Ovary (tissue), 7 donors: ENCODE measurements at regions not wholly inside any gene's neighbourhood (a gene's known extent, or its start where the extent isn't known, plus 50 kb on each side); places are given as distances from the start of the nearest gene placed in this dataset.

ENCODE experiments used
- DNase-seq, 5 donors: peaks; one replicate each; pipeline ENCODE4 v3.0.0-alpha.2; 2019 to 2020
- H3K27ac ChIP-seq, 2 donors: fragments of 200-600 bp; one replicate each; pipeline versions ENCODE4 v1.5.1 to v1.8.0; 2019 to 2022
- H3K27me3 ChIP-seq: fragments of 200-600 bp; one replicate; pipeline ENCODE4 v1.8.0; 2022
- H3K36me3 ChIP-seq: fragments of 200-600 bp; sonication (generic); one replicate; pipeline ENCODE4 v1.5.1; 2019
- H3K4me1 ChIP-seq: one replicate; pipeline ENCODE4 v1.8.1; 2013; ENCODE audit warnings: mild to moderate bottlenecking, moderate library complexity; ENCODE audit not compliant: insufficient read depth
- H3K4me3 ChIP-seq: fragments of 200-600 bp; sonication (generic); one replicate; pipeline ENCODE4 v1.5.1; 2017
- H3K9me3 ChIP-seq, 2 donors: fragments of 200-600 bp in 1 of 2; sonication (generic) in 1 of 2; one replicate each; pipeline versions ENCODE4 v1.5.1 to v1.8.1; 2013 to 2019; ENCODE audit warnings: mild to moderate bottlenecking in 1 of 2, moderate library complexity in 1 of 2
- EP300 ChIP-seq: sonication (generic); formaldehyde crosslinking; IDR thresholded peaks from one replicate; pipeline ENCODE4 v1.6.1; 2017; ENCODE audit warnings: antibody characterized with exemption
- POLR2A ChIP-seq: fragments of 450-650 bp; IDR thresholded peaks from one replicate; pipeline ENCODE4 v1.6.1; 2017; ENCODE audit warnings: antibody characterized with exemption, mild to moderate bottlenecking, moderate library complexity
- WGBS, 3 donors: extraction: QIAGEN DNeasy Blood & Tissue Kit in 1 of 3; methylation state at CpG; one replicate each; pipeline versions ENCODE4 v1.1.5 to v1.1.7; 2013 to 2017; 5-methylcytosine and 5-hydroxymethylcytosine counted together
- intact Hi-C, 4 donors: fragments of 100-400 bp; cut with DNase I; formaldehyde crosslinking; loops; one replicate each; pipeline versions ENCODE4 v1.11.0 to v1.15.1; 2022 to 2023
- TF ChIP-seq, protein P1 (sequence below), 3 donors: fragments of 450-650 bp in 2 of 3; fragments of 200-600 bp in 1 of 3; IDR thresholded peaks; one replicate each; pipeline versions ENCODE4 v1.5.1 to v1.8.0; 2016 to 2022; ENCODE audit warnings: antibody characterized with exemption in 3 of 3, mild to moderate bottlenecking in 1 of 3
- donor health status: DM: no; HTN: no; CAD: no; lungs with moderate emphysema.
- donor health status: DM: no; HTN: no; CAD: no.
- donor health status: Bipolar disorder and iron deficiency.
- donor health status: DM: no; HTN: no; CAD: no.
- donor health status: DM: yes; HTN: yes; CAD: no.

DNA sequence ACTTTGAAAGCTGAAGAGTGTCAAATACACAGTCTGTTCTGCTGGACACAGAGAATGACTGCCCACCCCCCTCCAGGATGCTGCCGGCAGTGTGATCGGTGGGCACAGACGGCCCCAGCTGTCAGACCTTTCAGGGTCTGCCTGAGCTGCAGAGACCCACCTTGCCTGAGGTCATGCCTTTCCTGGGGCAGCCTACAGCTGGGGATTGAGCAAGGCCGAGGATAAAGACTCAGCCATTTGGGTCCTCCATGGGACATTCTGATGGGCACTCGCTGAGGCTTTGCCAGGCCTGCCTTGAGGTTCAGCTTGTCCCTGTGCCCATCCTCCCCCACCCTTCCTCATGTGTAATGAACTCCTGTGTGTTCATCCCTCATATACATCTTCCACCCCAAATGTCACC lies 102.3 kb upstream of the SMAD3 start:
- H3K27me3 ChIP-seq, result no peaks in the 10 kb centered on the region
- intact Hi-C loops, result no loop called here
- TF ChIP-seq EP300, result no peak
- TF ChIP-seq, protein P1, sequence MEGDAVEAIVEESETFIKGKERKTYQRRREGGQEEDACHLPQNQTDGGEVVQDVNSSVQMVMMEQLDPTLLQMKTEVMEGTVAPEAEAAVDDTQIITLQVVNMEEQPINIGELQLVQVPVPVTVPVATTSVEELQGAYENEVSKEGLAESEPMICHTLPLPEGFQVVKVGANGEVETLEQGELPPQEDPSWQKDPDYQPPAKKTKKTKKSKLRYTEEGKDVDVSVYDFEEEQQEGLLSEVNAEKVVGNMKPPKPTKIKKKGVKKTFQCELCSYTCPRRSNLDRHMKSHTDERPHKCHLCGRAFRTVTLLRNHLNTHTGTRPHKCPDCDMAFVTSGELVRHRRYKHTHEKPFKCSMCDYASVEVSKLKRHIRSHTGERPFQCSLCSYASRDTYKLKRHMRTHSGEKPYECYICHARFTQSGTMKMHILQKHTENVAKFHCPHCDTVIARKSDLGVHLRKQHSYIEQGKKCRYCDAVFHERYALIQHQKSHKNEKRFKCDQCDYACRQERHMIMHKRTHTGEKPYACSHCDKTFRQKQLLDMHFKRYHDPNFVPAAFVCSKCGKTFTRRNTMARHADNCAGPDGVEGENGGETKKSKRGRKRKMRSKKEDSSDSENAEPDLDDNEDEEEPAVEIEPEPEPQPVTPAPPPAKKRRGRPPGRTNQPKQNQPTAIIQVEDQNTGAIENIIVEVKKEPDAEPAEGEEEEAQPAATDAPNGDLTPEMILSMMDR (IDR thresholded peaks at IDR 0.05), result no peak
- no peak for TF ChIP-seq POLR2A
- DNase-seq, result no peak
- WGBS, 3 donors, result 90 to 95% (median 94%) methylated on average over 5 of the region's 5 CpGs
- H3K4me3 ChIP-seq, result no peak overlapping the region
- no peaks in the 10 kb centered on the region for H3K36me3 ChIP-seq
- no peak overlapping the region for H3K27ac ChIP-seq
- H3K4me1 ChIP-seq, result no peaks in the 10 kb centered on the region
- H3K9me3 ChIP-seq, result no peaks in the 10 kb centered on the region

DNA sequence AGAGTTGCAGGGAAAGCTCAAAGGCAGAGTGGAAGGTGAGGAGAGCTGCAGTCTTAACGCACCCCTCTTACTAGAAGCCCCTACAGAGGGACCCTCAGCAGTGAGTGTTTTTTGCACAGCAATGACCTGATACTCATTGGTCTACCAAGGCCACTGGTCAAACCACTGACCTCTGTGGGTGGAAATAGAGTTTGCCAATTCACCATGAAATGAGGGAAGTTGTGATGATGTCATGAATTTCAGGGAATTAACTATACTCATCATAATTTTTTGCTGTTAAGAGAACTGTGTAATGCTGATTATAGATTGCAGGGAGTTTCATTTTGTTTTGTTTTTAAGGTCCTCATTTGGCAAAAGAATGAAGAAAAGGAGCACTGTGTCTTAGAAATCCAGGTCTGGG lies 101.7 kb upstream of the SMAD3 start:
- no peaks in the 10 kb centered on the region for H3K36me3 ChIP-seq
- no peak for DNase-seq
- H3K27me3 ChIP-seq, result no peaks in the 10 kb centered on the region
- no peak overlapping the region for H3K4me3 ChIP-seq
- TF ChIP-seq, protein P1 (IDR thresholded peaks at IDR 0.05), result no peak
- TF ChIP-seq POLR2A (no peak), EP300 (no peak)
- intact Hi-C loops, result no loop called here
- H3K9me3 ChIP-seq, result no peaks in the 10 kb centered on the region
- H3K27ac ChIP-seq, result no peak overlapping the region
- H3K4me1 ChIP-seq, result no peaks in the 10 kb centered on the region
- 76 to 83% (median 78%) methylated on average over 1 of the region's 1 CpG for WGBS, 3 donors

GRCh38 chr15:66964111-66964738 lies 101.2 kb upstream of the SMAD3 start:
- DNase-seq, result no peak
- Histone ChIP-seq H3K9me3 (no peaks in the 10 kb centered on the region), H3K36me3 (no peaks in the 10 kb centered on the region), H3K4me1 (no peaks in the 10 kb centered on the region), H3K4me3 (no peak overlapping the region), H3K27me3 (no peaks in the 10 kb centered on the region), H3K27ac (no peak overlapping the region)
- 92 to 97% (median 95%) methylated on average over 9 of the region's 9 CpGs for WGBS, 3 donors
- intact Hi-C loops, result no loop called here
- TF ChIP-seq POLR2A (no peak), EP300 (no peak)
- TF ChIP-seq, protein P1 (IDR thresholded peaks at IDR 0.05), result no peak

- Histone ChIP-seq H3K27ac (no peak overlapping the region), H3K36me3 (no peaks in the 10 kb centered on the region), H3K9me3 (no peaks in the 10 kb centered on the region), H3K27me3 (no peaks in the 10 kb centered on the region), H3K4me3 (no peak overlapping the region), H3K4me1 (no peaks in the 10 kb centered on the region)
- TF ChIP-seq EP300 (no peak), POLR2A (no peak)
- TF ChIP-seq, protein P1 (IDR thresholded peaks at IDR 0.05), result no peak
- intact Hi-C loops, result no loop called here
- WGBS, 3 donors, result 91 to 93% (median 93%) methylated on average over 9 of the region's 9 CpGs
- DNase-seq, result no peak
Measured at GRCh38 chr15:66964791-66965190, 100.6 kb upstream of the SMAD3 start.
